ENCODE measurements at regions not wholly inside any gene's neighbourhood (a gene's known extent, or its start where the extent isn't known, plus 50 kb on each side); places are given as distances from the start of the nearest gene placed in this dataset.

DNA sequence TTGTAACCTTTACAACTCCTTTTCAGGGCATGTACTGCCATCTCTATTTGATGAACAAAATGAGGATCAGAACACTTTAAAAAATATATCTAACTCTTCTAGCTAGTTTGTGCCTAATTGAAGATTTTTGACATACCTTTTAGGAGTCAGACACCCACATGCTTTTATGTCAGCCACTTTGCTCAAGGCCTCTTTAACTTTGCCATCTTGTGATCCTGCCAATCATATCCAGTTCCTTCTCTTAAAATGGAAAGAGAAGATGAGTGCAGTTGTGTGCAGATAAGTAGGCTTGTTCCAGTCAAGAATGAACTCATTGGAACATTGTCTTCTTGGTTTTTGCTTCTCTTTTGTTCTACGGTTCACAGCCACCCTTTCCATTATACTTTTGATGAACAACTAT lies 425.6 kb upstream of the TNC start:
- H4K20me1 ChIP-seq (ENCODE audit: insufficient read depth, low read length), result no peaks in the 10 kb centered on the region
- H3K9me3 ChIP-seq (ENCODE audit: insufficient read depth, low read length), result no peaks in the 10 kb centered on the region
- no peak overlapping the region for H3K4me3 ChIP-seq (ENCODE audit: low read length)
- H3K4me2 ChIP-seq (ENCODE audit: low read length), result no peak overlapping the region
- no peaks in the 10 kb centered on the region for H3K79me2 ChIP-seq (ENCODE audit: low read length)
- no peak overlapping the region for H2AFZ ChIP-seq (ENCODE audit: low read depth, low read length)
- H3K9ac ChIP-seq (ENCODE audit: low read length), result no peak overlapping the region
- H3K27ac ChIP-seq (ENCODE audit: low read length), result no peak overlapping the region
- TF ChIP-seq, protein P1, sequence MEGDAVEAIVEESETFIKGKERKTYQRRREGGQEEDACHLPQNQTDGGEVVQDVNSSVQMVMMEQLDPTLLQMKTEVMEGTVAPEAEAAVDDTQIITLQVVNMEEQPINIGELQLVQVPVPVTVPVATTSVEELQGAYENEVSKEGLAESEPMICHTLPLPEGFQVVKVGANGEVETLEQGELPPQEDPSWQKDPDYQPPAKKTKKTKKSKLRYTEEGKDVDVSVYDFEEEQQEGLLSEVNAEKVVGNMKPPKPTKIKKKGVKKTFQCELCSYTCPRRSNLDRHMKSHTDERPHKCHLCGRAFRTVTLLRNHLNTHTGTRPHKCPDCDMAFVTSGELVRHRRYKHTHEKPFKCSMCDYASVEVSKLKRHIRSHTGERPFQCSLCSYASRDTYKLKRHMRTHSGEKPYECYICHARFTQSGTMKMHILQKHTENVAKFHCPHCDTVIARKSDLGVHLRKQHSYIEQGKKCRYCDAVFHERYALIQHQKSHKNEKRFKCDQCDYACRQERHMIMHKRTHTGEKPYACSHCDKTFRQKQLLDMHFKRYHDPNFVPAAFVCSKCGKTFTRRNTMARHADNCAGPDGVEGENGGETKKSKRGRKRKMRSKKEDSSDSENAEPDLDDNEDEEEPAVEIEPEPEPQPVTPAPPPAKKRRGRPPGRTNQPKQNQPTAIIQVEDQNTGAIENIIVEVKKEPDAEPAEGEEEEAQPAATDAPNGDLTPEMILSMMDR (IDR thresholded peaks at IDR 0.05; ENCODE audit: low read depth, low read length), result no peak
- no peak for TF ChIP-seq EZH2phosphoT487 (IDR thresholded peaks at IDR 0.05; ENCODE audit: low read depth)
- H3K27me3 ChIP-seq (ENCODE audit: low read depth, low read length), result peaks cover 13% of the 10 kb centered on the region; the same call in 1 of the 2 replicates
- peaks cover under 1% of the 10 kb centered on the region for H3K4me1 ChIP-seq (ENCODE audit: low read length)
- no peaks in the 10 kb centered on the region for H3K36me3 ChIP-seq (replicated peaks; ENCODE audit: low read depth, low read length)

DNA sequence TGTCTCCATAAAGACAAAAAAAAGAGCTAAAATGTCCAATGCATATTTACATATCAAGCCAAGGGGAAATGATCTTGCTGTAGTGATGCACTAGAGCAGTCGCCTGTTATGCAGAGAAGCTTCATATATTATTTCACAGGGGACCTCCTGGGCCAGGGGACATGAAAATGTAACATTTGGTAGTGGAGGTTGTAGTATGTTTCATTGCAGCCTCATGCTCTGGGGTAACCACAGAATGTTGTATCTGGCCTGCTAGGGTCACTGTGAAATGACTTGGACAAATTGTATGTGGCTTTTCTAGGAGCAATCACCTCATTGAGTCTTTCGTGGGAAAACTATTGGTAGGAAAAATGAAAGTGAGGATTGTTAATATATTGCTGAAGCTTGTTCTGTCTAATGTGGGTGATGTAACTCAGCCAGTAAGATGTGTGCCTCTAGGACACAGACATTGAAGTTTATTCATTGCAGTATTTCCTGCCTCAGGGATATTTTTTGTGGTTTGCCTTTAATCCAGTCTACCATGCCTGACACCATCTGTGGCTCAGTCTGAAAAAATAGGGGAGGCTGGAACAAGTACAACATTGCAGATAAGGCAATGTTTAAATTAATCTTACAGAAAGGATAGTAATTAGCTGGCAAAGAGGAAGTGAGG lies 430.8 kb upstream of the TNC start:
- H3K36me3 ChIP-seq (replicated peaks; ENCODE audit: low read depth, low read length), result no peaks in the 10 kb centered on the region
- H3K79me2 ChIP-seq (ENCODE audit: low read length), result no peaks in the 10 kb centered on the region
- H4K20me1 ChIP-seq (ENCODE audit: insufficient read depth, low read length), result no peaks in the 10 kb centered on the region
- peaks cover 11% of the 10 kb centered on the region; the same call in 1 of the 2 replicates for H3K27me3 ChIP-seq (ENCODE audit: low read depth, low read length)
- no peak overlapping the region for H3K4me3 ChIP-seq (ENCODE audit: low read length)
- H3K9me3 ChIP-seq (ENCODE audit: insufficient read depth, low read length), result no peaks in the 10 kb centered on the region
- 0 out of 2 replicates have a peak overlapping the region, but pooled peaks have one; percentile 26 for H3K4me2 ChIP-seq (ENCODE audit: low read length)
- H3K27ac ChIP-seq (ENCODE audit: low read length), result no peak overlapping the region
- no peak overlapping the region for H2AFZ ChIP-seq (ENCODE audit: low read depth, low read length)
- no peak overlapping the region for H3K9ac ChIP-seq (ENCODE audit: low read length)
- peaks cover 8% of the 10 kb centered on the region for H3K4me1 ChIP-seq (ENCODE audit: low read length)
- no peak for TF ChIP-seq EZH2phosphoT487 (IDR thresholded peaks at IDR 0.05; ENCODE audit: low read depth)
- TF ChIP-seq, protein P1 (IDR thresholded peaks at IDR 0.05; ENCODE audit: low read depth, low read length), result no peak

DNA sequence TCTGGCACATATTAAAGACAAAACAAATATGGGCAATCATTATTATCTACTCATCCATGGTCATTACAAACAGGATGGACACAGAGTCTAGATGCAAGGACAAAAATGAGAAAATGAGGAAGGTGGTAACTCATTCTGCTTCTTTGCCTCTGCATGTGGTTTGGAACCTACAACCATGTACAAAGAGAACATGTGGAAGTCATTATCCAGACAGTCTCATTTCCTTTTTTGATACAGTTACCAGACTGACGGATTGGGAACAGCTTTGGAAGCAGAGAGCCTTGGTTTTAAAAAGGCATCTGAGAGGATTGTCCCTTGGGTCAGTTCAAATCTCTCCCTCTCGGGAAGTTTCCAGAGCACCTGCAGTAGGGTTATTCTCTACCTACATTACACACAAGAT lies 433.4 kb upstream of the TNC start:
- H3K9ac ChIP-seq (ENCODE audit: low read length), result no peak overlapping the region
- no peaks in the 10 kb centered on the region for H3K79me2 ChIP-seq (ENCODE audit: low read length)
- H3K4me1 ChIP-seq (ENCODE audit: low read length), result peaks cover 8% of the 10 kb centered on the region
- no peak overlapping the region for H2AFZ ChIP-seq (ENCODE audit: low read depth, low read length)
- H3K27me3 ChIP-seq (ENCODE audit: low read depth, low read length), result 0 out of 2 replicates have a peak, but pooled peaks cover 8% of the 10 kb centered on the region
- no peak overlapping the region for H3K27ac ChIP-seq (ENCODE audit: low read length)
- no peaks in the 10 kb centered on the region for H4K20me1 ChIP-seq (ENCODE audit: insufficient read depth, low read length)
- no peak overlapping the region for H3K4me2 ChIP-seq (ENCODE audit: low read length)
- no peaks in the 10 kb centered on the region for H3K36me3 ChIP-seq (replicated peaks; ENCODE audit: low read depth, low read length)
- no peak overlapping the region for H3K4me3 ChIP-seq (ENCODE audit: low read length)
- no peaks in the 10 kb centered on the region; the same call in 1 of the 2 replicates for H3K9me3 ChIP-seq (ENCODE audit: insufficient read depth, low read length)
- TF ChIP-seq EZH2phosphoT487 (IDR thresholded peaks at IDR 0.05; ENCODE audit: low read depth), result no peak

DNA sequence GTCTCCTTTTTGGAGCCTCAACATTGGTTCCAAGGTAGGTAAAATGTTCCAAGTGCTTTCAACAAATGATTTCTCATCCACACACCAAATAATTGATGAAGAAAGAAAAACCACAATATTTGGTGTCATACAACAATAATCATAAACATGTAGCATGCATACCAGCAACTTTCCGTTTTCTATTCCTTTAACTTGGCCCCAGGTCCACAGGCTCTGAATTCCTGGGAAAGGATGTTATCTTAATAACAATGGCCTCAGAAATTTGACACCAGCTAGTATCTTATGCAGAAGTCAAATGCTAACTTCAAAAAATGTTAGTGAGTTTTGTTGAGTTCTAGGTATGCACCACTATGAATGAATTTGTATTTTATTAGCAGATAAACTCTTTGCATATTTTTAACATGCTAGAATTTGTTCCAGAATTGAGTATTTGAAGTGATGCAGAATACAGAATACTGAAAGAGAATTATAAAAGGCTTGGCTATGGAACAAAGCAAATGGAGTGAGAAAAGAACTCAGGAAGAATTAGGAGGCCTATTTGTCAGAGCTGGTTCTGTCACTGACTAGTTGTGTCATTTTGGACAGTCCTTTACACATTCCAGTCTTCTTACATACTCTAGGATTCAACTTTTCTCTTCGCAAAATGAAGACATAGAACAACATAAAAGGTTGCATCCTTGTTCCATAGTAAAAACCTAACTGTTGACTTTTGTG lies 435.3 kb upstream of the TNC start:
- H3K27ac ChIP-seq (ENCODE audit: low read length), result no peak overlapping the region
- TF ChIP-seq, protein P1 (IDR thresholded peaks at IDR 0.05; ENCODE audit: low read depth, low read length), result no peak
- no peak for TF ChIP-seq EZH2phosphoT487 (IDR thresholded peaks at IDR 0.05; ENCODE audit: low read depth)
- no peaks in the 10 kb centered on the region for H4K20me1 ChIP-seq (ENCODE audit: insufficient read depth, low read length)
- H3K4me3 ChIP-seq (ENCODE audit: low read length), result no peak overlapping the region
- H3K79me2 ChIP-seq (ENCODE audit: low read length), result no peaks in the 10 kb centered on the region
- H3K4me1 ChIP-seq (ENCODE audit: low read length), result peaks cover 8% of the 10 kb centered on the region
- 0 out of 2 replicates have a peak, but pooled peaks cover 8% of the 10 kb centered on the region for H3K27me3 ChIP-seq (ENCODE audit: low read depth, low read length)
- no peak overlapping the region for H3K9ac ChIP-seq (ENCODE audit: low read length)
- no peaks in the 10 kb centered on the region; the same call in 1 of the 2 replicates for H3K9me3 ChIP-seq (ENCODE audit: insufficient read depth, low read length)
- no peak overlapping the region for H3K4me2 ChIP-seq (ENCODE audit: low read length)
- H2AFZ ChIP-seq (ENCODE audit: low read depth, low read length), result no peak overlapping the region
- H3K36me3 ChIP-seq (replicated peaks; ENCODE audit: low read depth, low read length), result no peaks in the 10 kb centered on the region

All from OCI-LY3 (cell line).